ENCODE measurements at regions not wholly inside any gene's neighbourhood (a gene's known extent, or its start where the extent isn't known, plus 50 kb on each side); places are given as distances from the start of the nearest gene placed in this dataset.

DNA sequence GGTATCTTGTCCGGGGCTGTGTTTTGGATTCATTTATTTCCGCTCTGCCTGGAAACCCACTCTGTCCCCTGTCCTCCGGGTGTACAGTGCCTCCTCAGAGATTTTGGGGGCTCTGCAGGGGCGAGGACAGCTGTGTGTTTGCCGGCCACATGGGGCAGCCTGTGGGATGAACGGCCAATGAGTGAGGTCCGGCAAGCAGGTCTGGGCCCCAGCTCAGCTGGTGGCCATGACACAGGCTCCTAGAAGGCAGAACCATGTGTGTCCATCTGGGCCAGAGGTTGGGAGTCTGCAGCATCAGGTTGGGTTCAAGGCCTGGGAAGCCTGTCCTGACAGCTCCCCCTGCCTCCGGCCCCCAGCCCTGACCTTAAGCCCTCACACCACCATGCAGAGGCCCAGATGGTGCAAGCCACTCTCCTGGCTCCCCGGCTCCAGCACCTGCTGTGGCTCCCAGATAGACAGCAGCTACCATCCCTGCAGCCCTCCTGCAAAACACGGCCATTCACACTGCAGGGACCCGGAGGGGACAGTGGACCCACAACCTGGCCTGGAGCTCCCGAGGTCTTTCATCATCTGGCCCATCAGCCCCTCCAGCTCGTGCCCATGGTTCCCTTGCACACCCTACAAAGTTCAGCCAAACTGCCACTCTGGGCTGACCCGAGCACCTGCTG is 220.1 kb upstream of the C14orf180 start:
- DNase-seq = no peak

- no peak for DNase-seq
These were observed 219.6 kb upstream of the C14orf180 start for GRCh38 chr14:104359969-104360442.

DNA sequence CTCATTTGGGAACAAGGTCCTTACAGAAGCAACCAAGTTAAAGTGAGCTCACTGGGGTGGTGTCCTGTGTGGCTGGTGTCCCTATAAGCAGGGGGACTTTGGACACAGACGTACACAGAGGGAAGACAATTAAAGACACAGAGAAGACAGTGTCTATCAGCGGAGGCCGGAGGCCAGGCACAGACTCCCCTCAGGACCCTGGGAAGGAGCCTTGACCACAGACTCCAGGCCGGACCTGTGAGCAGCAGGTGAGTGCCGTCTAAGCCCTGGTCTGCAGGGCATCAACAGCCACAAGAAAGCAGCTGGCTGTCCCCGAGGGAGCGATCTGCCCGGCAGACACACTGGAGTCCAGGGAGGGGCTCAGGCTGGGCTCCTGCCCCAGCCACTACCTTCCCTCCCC is 219.1 kb upstream of the C14orf180 start:
- no peak for DNase-seq

DNA sequence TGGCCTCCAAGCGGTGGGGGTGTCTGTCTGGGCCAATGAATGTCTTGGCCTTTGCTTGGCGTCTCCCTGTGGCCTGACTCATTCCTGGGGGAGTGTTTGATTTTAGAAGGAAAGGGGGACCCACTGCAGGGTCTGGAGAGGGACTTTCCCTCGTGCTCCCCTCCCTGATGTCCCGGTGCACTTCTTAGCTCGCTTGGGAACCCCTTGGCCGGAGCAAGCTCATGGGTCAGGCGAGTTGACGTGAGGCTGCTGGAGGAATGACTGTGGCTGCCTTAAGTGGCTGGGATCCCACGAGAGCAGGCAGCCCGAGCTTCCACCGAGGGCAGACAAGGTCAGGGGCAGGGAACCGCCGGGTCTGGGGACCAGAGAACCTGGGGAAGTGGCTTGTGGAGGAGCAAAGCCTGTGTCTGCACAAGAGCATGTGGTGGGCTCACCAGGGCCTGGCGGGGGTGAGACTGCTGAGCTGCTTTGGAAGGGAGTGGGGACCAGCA is 218.4 kb upstream of the C14orf180 start:
- no peak for DNase-seq

- no peak for DNase-seq
These were observed 217.5 kb upstream of the C14orf180 start for GRCh38 chr14:104361921-104362681.

GRCh38 chr14:104362761-104363605 is 216.6 kb upstream of the C14orf180 start:
- no peak for DNase-seq

DNA sequence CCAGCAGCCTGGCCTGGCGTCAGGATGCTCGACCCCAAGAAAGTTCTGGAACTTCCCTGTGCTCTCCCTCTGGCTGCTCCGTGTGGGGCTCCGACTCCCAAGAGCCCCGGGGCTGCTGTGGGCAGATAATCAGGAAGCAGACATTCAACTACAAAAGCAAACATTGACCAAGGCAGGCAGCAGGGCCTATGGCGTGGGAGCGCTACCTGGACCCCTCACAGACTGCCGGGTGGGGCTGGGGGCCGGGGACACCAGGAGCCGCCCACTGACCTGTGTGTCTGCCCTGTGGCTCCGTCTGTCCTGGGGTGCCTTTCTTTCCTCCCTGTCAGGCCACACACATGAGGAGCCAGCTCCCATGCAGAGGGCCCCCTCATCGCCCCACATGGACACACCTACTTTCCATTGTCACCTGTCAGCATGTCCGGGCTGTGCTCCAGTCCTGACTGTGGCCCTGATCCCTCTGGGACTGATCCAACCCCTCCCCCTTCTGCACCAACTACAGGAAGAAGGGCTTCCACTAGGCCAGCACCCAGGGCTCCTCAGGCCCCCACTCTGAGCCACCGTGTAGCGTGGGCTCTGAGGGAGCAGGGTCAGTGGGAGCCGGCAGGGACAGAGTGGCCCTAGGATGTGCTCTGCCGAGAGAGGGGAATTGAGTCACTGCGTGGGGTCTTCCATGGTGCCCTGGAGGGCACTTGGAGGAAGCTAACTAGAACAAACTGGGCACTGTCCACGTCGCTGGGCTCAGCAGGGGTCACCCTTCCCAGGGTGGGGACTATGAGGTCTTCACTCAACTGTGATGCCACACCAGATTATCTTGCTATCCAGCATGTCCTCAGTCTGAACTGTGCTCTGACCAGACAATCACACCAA is 215.4 kb upstream of the C14orf180 start:
- no peak for DNase-seq

DNA sequence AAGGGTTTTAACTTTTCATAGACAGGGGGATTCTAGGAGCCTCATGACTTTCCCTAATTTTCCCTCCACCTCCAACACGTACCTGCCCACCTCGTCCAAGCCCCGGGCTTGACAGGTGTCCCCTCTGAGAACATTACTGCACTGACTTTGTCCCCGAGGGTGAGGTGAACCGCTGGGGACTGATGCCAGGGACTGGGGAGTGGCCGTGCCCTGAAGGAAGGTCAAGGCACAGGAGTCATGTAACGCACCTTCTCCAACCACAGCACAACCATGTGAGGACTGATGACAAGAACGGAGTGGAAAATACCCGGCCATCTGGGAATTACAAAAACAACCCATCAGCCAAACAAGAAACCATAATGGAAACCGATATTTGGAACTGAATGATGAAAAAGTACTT is 214.7 kb upstream of the C14orf180 start:
- no peak for DNase-seq

DNA sequence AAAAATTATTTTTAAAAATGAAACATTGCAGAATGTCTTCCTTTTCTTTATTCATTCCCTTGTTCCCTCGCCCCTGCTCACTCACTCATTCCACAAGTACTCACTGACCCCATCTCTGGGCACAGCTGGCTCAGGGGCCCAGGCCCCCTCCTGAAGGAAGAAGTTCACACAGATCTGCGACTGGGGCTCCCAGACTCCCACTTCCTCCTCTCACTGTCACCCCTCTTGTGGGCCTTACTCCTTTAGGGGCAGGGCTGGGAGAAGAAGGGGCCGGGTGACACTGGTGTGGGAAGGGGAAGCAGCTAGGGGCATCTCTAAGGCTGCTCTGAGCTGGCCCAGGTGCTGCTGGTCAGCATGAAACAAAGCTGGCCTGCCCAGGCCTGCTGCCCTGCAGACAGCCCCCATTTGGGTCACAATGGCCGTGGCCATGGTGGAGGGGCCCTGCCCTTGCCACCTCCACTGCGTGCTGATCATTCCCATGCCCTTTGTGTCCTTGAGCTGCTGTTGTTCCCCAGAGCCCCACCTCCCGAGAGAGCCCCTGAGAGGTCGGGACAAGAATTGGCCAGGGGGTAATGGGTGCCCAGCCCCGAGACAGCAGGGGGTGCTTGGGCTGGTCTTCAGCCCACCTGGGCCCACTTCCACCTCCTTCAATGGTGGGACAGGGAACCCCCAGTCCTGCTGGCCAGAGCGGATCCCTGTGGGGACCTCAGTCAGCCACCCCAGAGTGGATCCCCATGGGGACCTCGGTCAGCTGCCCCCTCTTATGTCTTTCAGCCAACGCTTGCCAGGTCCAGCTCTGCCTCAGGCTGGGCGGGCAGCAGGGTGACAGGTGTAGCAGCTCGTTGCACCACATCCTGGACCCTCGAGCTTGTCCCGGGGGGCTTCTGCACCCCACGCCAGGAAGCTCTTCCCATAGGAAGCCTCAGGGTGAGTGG is 212.4 kb upstream of the C14orf180 start:
- no peak for DNase-seq

- DNase-seq = no peak
These were observed 211.5 kb upstream of the C14orf180 start for GRCh38 chr14:104367866-104368750.

GRCh38 chr14:104368751-104369100 is 210.8 kb upstream of the C14orf180 start:
- DNase-seq = no peak

DNA sequence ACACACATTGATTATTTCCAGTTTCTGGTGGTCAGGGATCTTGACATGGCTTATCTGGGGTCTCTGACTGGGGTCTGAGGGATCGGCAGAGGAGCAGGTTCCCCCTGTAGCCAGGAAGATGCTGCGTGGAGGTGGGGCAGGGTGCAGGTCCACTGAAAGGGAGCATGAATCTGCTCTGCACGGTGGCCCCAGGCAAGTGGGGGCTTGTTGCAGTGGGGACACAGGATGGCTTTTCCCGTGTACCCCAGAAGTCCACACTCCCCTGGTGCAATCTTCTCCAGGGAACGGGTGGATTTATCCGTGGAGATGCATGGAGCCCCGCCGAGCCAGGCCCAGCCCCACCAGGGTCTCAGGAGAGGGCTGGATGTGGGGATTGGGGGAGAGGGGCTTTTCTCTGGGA is 210.4 kb upstream of the C14orf180 start:
- no peak for DNase-seq

GRCh38 chr14:104370256-104370870 is 209.2 kb upstream of the C14orf180 start:
- DNase-seq = no peak

- no peak for DNase-seq
These were observed 208.5 kb upstream of the C14orf180 start for GRCh38 chr14:104371031-104371430.

DNA sequence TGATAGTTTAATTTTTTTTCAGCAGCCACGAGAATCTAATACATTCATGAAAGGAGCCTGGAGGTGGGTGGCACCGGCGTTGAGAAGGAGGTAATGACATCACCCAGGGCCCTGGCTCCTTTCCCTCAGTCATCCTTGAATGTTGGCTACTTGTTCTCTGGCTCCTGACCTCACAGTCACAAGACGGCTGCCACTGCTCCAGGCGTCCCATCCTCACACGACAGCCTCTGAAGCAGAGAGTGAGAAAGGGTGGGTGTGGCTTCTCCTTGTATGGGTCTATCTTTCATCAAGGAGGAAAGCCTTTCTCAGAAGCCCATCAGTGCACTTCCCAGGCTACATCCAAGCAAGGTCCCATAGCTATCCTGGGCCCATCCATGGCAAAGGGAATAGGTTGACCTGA is 207.6 kb upstream of the C14orf180 start:
- no peak for DNase-seq

DNA sequence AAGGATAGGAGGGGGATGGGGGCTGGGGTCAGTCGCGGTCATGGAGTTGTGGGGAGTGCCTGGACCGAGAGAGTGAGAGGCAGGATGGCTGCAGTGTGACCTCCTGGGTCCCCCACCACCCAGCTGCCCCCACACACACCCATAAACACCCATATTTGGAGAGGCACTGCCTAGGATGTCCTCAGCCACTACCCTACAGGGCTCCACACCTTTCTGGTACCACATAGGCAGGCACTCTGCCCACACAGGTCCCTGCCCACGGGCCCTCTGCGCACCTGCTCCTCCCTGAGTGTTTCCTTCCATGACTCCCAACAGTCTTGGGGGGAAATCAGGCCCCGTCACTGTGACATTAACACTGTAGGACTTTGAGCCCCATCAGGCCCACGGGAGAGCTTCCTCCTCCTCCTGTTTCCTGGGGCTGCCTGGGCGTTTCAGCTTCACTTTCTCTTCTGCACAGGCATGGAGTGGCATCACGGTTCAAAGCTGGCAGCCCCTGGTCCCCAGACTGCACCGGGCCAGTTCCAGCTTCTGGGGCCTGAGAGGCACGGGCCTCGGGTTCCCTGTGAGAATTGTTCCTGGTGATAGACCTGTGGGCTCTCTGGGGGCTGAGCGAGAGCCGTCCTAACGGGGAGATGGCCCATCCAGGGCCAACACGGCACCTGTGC is 207.0 kb upstream of the C14orf180 start:
- DNase-seq = no peak

GRCh38 chr14:104373055-104373854 is 206.3 kb upstream of the C14orf180 start:
- no peak for DNase-seq
